Erythroblast (primary cell): ENCODE measurements at regions not wholly inside any gene's neighbourhood (a gene's known extent, or its start where the extent isn't known, plus 50 kb on each side); places are given as distances from the start of the nearest gene placed in this dataset.

Source experiments
- GATA1 ChIP-seq: IDR thresholded peaks from 2 replicates; pipeline ENCODE4 v1.6.1; 2011; ENCODE audit warnings: low read depth, mild to moderate bottlenecking, control low read depth, low read length, moderate library complexity
- POLR2A ChIP-seq: IDR thresholded peaks from 2 replicates; pipeline ENCODE4 v1.6.1; 2011; ENCODE audit warnings: mild to moderate bottlenecking, low read length

DNA sequence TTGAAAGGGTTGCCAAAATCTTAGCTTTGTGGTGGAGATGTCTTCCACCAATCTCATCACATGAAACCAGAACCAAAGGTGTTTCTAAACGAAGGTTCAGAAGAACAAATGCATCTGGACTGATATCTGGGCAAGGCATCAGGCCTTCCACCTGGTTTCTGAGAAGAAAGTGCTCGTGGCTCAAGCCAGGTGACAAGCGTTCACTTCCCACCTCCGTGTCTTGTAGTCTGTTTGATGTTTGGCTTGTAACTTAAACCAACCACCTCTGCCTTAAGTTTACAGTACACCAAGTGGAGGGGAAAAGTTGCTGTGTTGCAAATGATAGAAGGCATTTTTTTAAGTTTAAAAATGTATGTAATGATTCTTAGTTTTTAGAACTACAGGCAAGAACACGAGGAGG lies 66.9 kb upstream of the MAP3K7 start:
- TF ChIP-seq POLR2A (no peak), GATA1 (no peak)
